H1 (cell line): ENCODE measurements at regions not wholly inside any gene's neighbourhood (a gene's known extent, or its start where the extent isn't known, plus 50 kb on each side); places are given as distances from the start of the nearest gene placed in this dataset.
"Not testable (repeated sequence)": the region's sequence is repeated elsewhere in the genome, so short reads cannot be mapped to it uniquely, and the experiment has no call there.

Experiments
- CTCF ChIA-PET: fragments of 300-600 bp; sonication (Branson Sonifier 250); formaldehyde crosslinking; loops from one replicate; lab custom pipeline; 2021; ENCODE audit not compliant: partially characterized antibody; lab: Charles Lee
- POLR2A ChIA-PET: fragments of 300-600 bp; sonication (Branson Sonifier 250); formaldehyde crosslinking; loops from one replicate; lab custom pipeline; 2021; ENCODE audit warnings: inconsistent platforms; ENCODE audit not compliant: partially characterized antibody; lab: Charles Lee
- DNase-seq, 2 experiments: peaks; one replicate each; pipeline versions ENCODE4 v3.0.0 to v3.0.0-alpha.2; 2010 to 2022; ENCODE audit warnings: low spot score in 2 of 2, low read depth in 1 of 2, mixed read lengths in 1 of 2
- FAIRE-seq: peaks from 2 replicates; lab custom pipeline; 2011; peaks lifted over from hg19 to GRCh38; lab: Jason Lieb, UNC
- H2AFZ ChIP-seq: 2 replicates; pipeline ENCODE4 v1.8.1; 2012; ENCODE audit warnings: low read length, inconsistent platforms
- H2AK5ac ChIP-seq: 2 replicates; pipeline ENCODE4 v1.6.1; 2013; ENCODE audit warnings: low read depth, low read length
- H2BK120ac ChIP-seq: replicated peaks from 2 replicates; pipeline ENCODE3; 2013; ENCODE audit warnings: low read depth, low read length, inconsistent platforms
- H2BK12ac ChIP-seq: 2 replicates; pipeline ENCODE4 v1.6.1; 2013; ENCODE audit warnings: low read depth, low read length
- H2BK15ac ChIP-seq: 2 replicates; pipeline ENCODE4 v1.6.1; 2013; ENCODE audit warnings: low read length
- H2BK20ac ChIP-seq: 2 replicates; pipeline ENCODE4 v1.6.1; 2013; ENCODE audit warnings: low read length
- H2BK5ac ChIP-seq: 2 replicates; pipeline ENCODE4 v1.6.1; 2013; ENCODE audit warnings: low read depth, low read length
- H3K14ac ChIP-seq: 2 replicates; pipeline ENCODE4 v1.6.1; 2013; ENCODE audit warnings: inconsistent platforms; ENCODE audit not compliant: insufficient read length
- H3K18ac ChIP-seq: 2 replicates; pipeline ENCODE4 v1.6.1; 2013; ENCODE audit warnings: low read length; ENCODE audit errors: extremely low read depth
- H3K23ac ChIP-seq: 2 replicates; pipeline ENCODE4 v1.6.1; 2013; ENCODE audit warnings: inconsistent platforms; ENCODE audit not compliant: insufficient read length
- H3K23me2 ChIP-seq: 2 replicates; pipeline ENCODE4 v1.6.1; 2013; ENCODE audit warnings: low read depth, low read length
- H3K27ac ChIP-seq: 2 replicates; pipeline ENCODE4 v1.6.1; 2011; ENCODE audit warnings: low read depth, low read length, inconsistent platforms
- H3K27me3 ChIP-seq, 4 experiments: replicated peaks in 1 of 4; 1 replicate in 1 of 4; 2 replicates in 3 of 4; pipeline versions ENCODE4 v1.6.1 to v1.8.1; 2011 to 2013; ENCODE audit warnings: low read length in 3 of 4, mild to moderate bottlenecking in 3 of 4, inconsistent platforms in 2 of 4, mixed read lengths in 2 of 4, moderate library complexity in 1 of 4; ENCODE audit not compliant: control insufficient read depth in 3 of 4, insufficient read depth in 3 of 4; ENCODE audit errors: extremely low read depth in 1 of 4
- H3K36me3 ChIP-seq, 4 experiments: 2 replicates each; pipeline versions ENCODE4 v1.6.1 to v1.8.1; 2011 to 2013; ENCODE audit warnings: mild to moderate bottlenecking in 4 of 4, low read length in 3 of 4, moderate library complexity in 2 of 4, control low read depth in 1 of 4, inconsistent platforms in 1 of 4; ENCODE audit not compliant: insufficient read depth in 4 of 4, control insufficient read depth in 2 of 4
- H3K4ac ChIP-seq: replicated peaks from 2 replicates; pipeline ENCODE3; 2013; ENCODE audit warnings: low read length, low read depth, mixed read lengths, inconsistent platforms; ENCODE audit not compliant: insufficient read length
- H3K4me1 ChIP-seq, 4 experiments: replicated peaks in 1 of 4; 1 replicate in 1 of 4; 2 replicates in 3 of 4; pipeline versions ENCODE4 v1.6.1 to v1.8.1; 2011 to 2013; ENCODE audit warnings: low read length in 3 of 4, inconsistent platforms in 2 of 4, mixed read lengths in 1 of 4; ENCODE audit not compliant: insufficient read depth in 4 of 4, control insufficient read depth in 3 of 4
- H3K4me2 ChIP-seq, 2 experiments: 2 replicates each; pipeline versions ENCODE4 v1.6.1 to v1.8.1; 2011 to 2013; ENCODE audit warnings: low read depth in 2 of 2, low read length in 2 of 2, control low read depth in 1 of 2, inconsistent platforms in 1 of 2, mild to moderate bottlenecking in 1 of 2; ENCODE audit not compliant: insufficient read depth in 1 of 2
- H3K4me3 ChIP-seq, 4 experiments: fragments of 200-600, 300-600 bp in 1 of 4; sonication (generic), shearing (Covaris generic), sonication (Bioruptor Twin) in 1 of 4; 2 replicates each; pipeline versions ENCODE4 v1.5.1 to v1.8.1; 2011 to 2016; ENCODE audit warnings: low read length in 4 of 4, low read depth in 3 of 4, control low read depth in 2 of 4, inconsistent platforms in 2 of 4, mild to moderate bottlenecking in 2 of 4, mixed read lengths in 1 of 4, moderate library complexity in 1 of 4; ENCODE audit not compliant: insufficient read depth in 2 of 4; ENCODE audit errors: extremely low read depth in 1 of 4
- H3K56ac ChIP-seq: replicated peaks from 2 replicates; pipeline ENCODE3; 2013; ENCODE audit warnings: low read depth, mild to moderate bottlenecking, mixed read lengths, low read length, inconsistent platforms; ENCODE audit not compliant: insufficient read length
- H3K79me1 ChIP-seq: 2 replicates; pipeline ENCODE4 v1.6.1; 2013; ENCODE audit warnings: low read depth, low read length, control low read depth
- H3K79me2 ChIP-seq, 2 experiments: 2 replicates each; pipeline versions ENCODE4 v1.6.1 to v1.8.1; 2012 to 2013; ENCODE audit warnings: low read length in 2 of 2, mild to moderate bottlenecking in 2 of 2, inconsistent platforms in 1 of 2; ENCODE audit not compliant: insufficient read depth in 2 of 2, control insufficient read depth in 1 of 2
- H3K9ac ChIP-seq, 4 experiments: replicated peaks in 1 of 4; 1 replicate in 1 of 4; 2 replicates in 3 of 4; pipeline versions ENCODE4 v1.6.1 to v1.8.1; 2011 to 2013; ENCODE audit warnings: low read depth in 3 of 4, low read length in 3 of 4, control low read depth in 2 of 4, mild to moderate bottlenecking in 2 of 4, moderate library complexity in 2 of 4, inconsistent platforms in 1 of 4; ENCODE audit errors: extremely low read depth in 1 of 4
- H3K9me3 ChIP-seq, 2 experiments: 2 replicates each; pipeline versions ENCODE4 v1.6.1 to v1.8.1; 2012 to 2013; ENCODE audit warnings: mild to moderate bottlenecking in 2 of 2, moderate library complexity in 2 of 2, control low read depth in 1 of 2, inconsistent platforms in 1 of 2, low read depth in 1 of 2, low read length in 1 of 2, mixed read lengths in 1 of 2; ENCODE audit not compliant: insufficient read depth in 2 of 2
- H4K20me1 ChIP-seq, 2 experiments: replicated peaks in 1 of 2; 2 replicates each; pipeline versions ENCODE3 to v1.8.1; 2011 to 2013; ENCODE audit warnings: inconsistent platforms in 2 of 2, low read length in 2 of 2, mild to moderate bottlenecking in 1 of 2; ENCODE audit not compliant: insufficient read depth in 2 of 2, control insufficient read depth in 1 of 2
- H4K5ac ChIP-seq: 2 replicates; pipeline ENCODE4 v1.6.1; 2013; ENCODE audit warnings: low read length, low read depth, mixed read lengths, inconsistent platforms; ENCODE audit not compliant: insufficient read length
- H4K8ac ChIP-seq: 2 replicates; pipeline ENCODE4 v1.8.0; 2013; ENCODE audit warnings: mild to moderate bottlenecking, moderate library complexity, low read length, inconsistent platforms; ENCODE audit not compliant: insufficient read depth; ENCODE audit errors: extremely low read depth
- H4K91ac ChIP-seq: replicated peaks from 2 replicates; pipeline ENCODE3; 2013; ENCODE audit warnings: low read length, mixed read lengths, inconsistent platforms; ENCODE audit not compliant: insufficient read length
- KDM5A ChIP-seq: fragments of 200-600 bp; IDR thresholded peaks from 2 replicates; pipeline ENCODE4 v1.7.1; 2012; ENCODE audit warnings: mild to moderate bottlenecking, low read length, inconsistent platforms, mixed read lengths
- RAD21 ChIP-seq, 2 experiments: IDR thresholded peaks in 1 of 2; conservative IDR thresholded peaks in 1 of 2; 2 replicates each; pipeline ENCODE4 v1.6.1; 2011; ENCODE audit warnings: low read depth in 2 of 2, low read length in 2 of 2, improper control_type of control experiment in 1 of 2, inconsistent platforms in 1 of 2, mild to moderate bottlenecking in 1 of 2, moderate library complexity in 1 of 2
- WGBS, 2 experiments: shearing (Covaris generic) in 1 of 2; methylation state at CpG; one replicate each; pipeline versions ENCODE4 v1.1.6 to v1.1.7; 2013 to 2015; ENCODE audit warnings: low lambda C conversion rate in 2 of 2, mixed read lengths in 2 of 2, inconsistent platforms in 1 of 2, low coverage in 1 of 2, missing lambda C conversion rate in 1 of 2; ENCODE audit not compliant: insufficient replicate concordance in 2 of 2, insufficient coverage in 1 of 2, insufficient read length in 1 of 2; ENCODE audit errors: extremely low coverage in 1 of 2, missing lambda C conversion rate in 1 of 2; 5-methylcytosine and 5-hydroxymethylcytosine counted together

- Histone ChIP-seq H2AK5ac (no peak overlapping the region), H2AFZ (no peak overlapping the region), H3K36me3 (no peaks in the 10 kb centered on the region), H4K91ac (no peak overlapping the region), H2BK120ac (no peak overlapping the region), H3K27ac (no peak overlapping the region), H2BK12ac (no peak overlapping the region), H3K4me3 (no peak overlapping the region), H2BK5ac (no peak overlapping the region), H3K14ac (no peak overlapping the region), H3K79me2 (no peaks in the 10 kb centered on the region), H3K4me1 (no peaks in the 10 kb centered on the region), H3K79me1 (no peaks in the 10 kb centered on the region), H2BK15ac (no peak overlapping the region), H3K9ac (no peak overlapping the region), H2BK20ac (no peak overlapping the region), H3K4me2 (no peak overlapping the region), H3K9me3 (no peaks in the 10 kb centered on the region), H3K56ac (no peak overlapping the region), H4K5ac (no peak overlapping the region), H3K4ac (no peak overlapping the region), H4K20me1 (no peaks in the 10 kb centered on the region), H3K23me2 (no peaks in the 10 kb centered on the region), H4K8ac (no peak overlapping the region), H3K27me3 (no peaks in the 10 kb centered on the region), H3K18ac (no peak overlapping the region), H3K23ac (no peak overlapping the region)
- TF ChIP-seq RAD21 (IDR thresholded peaks at IDR 0.05 in 1 of 2, conservative IDR thresholded peaks at IDR 0.05 in 1 of 2; ENCODE audit: low read depth in 2 of 2, low read length in 2 of 2) (peak in 1 of 2 experiments; percentile 3; a peak in 1 of 4 replicates), KDM5A (no peak)
- ChIA-PET POLR2A (no interaction called here), CTCF (interaction anchor here (1.2 kb wide), 1 partner anchor 9 kb away, joined by 4 read pairs; no protein-coding TSS in a partner anchor)
- no peak for DNase-seq
- FAIRE-seq: no peak
- 95% methylated on average over 6 of the region's 6 CpGs; no CpG with 5 or more reads in 1 of the 2 experiments for WGBS, 2 experiments
These were observed 666.2 kb downstream of the SLITRK6 start for GRCh38 chr13:85132986-85133385.

- WGBS, 2 experiments: 63% methylated on average over 14 of the region's 14 CpGs; no CpG with 5 or more reads in 1 of the 2 experiments
- FAIRE-seq, H4K20me1 ChIP-seq, H3K9me3 ChIP-seq, H2BK5ac ChIP-seq, H3K4me3 ChIP-seq, H3K4me2 ChIP-seq, H3K36me3 ChIP-seq, H3K27me3 ChIP-seq, H4K91ac ChIP-seq, H2BK12ac ChIP-seq, H3K56ac ChIP-seq, H3K79me2 ChIP-seq, H2AFZ ChIP-seq, H3K18ac ChIP-seq, H3K4me1 ChIP-seq, POLR2A ChIA-PET, H3K23ac ChIP-seq, H3K14ac ChIP-seq, H3K79me1 ChIP-seq, H3K9ac ChIP-seq, H2BK15ac ChIP-seq, H3K4ac ChIP-seq, DNase-seq, CTCF ChIA-PET, H4K5ac ChIP-seq, H2AK5ac ChIP-seq, H3K23me2 ChIP-seq, H3K27ac ChIP-seq, H2BK20ac ChIP-seq, H2BK120ac ChIP-seq, H4K8ac ChIP-seq: not testable (repeated sequence)
These were observed 675.7 kb downstream of the SLITRK6 start for GRCh38 chr13:85123501-85123900.
